ENCODE measurements at regions not wholly inside any gene's neighbourhood (a gene's known extent, or its start where the extent isn't known, plus 50 kb on each side); places are given as distances from the start of the nearest gene placed in this dataset.

- H3K4me3 ChIP-seq (ENCODE audit: low read depth, low read length) = no peak overlapping the region
- no peak for TF ChIP-seq CTCF (IDR thresholded peaks at IDR 0.05; ENCODE audit: borderline replicate concordance, insufficient read depth, low read depth, low read length)
Measured at GRCh38 chrX:40816906-40817305, 81.6 kb upstream of the MED14 start.

- no peak overlapping the region for H3K4me3 ChIP-seq (ENCODE audit: low read depth, low read length)
- no peak for TF ChIP-seq CTCF (IDR thresholded peaks at IDR 0.05; ENCODE audit: borderline replicate concordance, insufficient read depth, low read depth, low read length)
Measured at GRCh38 chrX:40818236-40818635, 82.9 kb upstream of the MED14 start.

- TF ChIP-seq CTCF (IDR thresholded peaks at IDR 0.05; ENCODE audit: borderline replicate concordance, insufficient read depth, low read depth, low read length) = no peak
- H3K4me3 ChIP-seq (ENCODE audit: low read depth, low read length) = no peak overlapping the region
Measured at GRCh38 chrX:40821780-40822179, 86.4 kb upstream of the MED14 start.

GRCh38 chrX:40827331-40827730, 92.0 kb upstream of the MED14 start:
- no peak overlapping the region for H3K4me3 ChIP-seq (ENCODE audit: low read depth, low read length)
- no peak for TF ChIP-seq CTCF (IDR thresholded peaks at IDR 0.05; ENCODE audit: borderline replicate concordance, insufficient read depth, low read depth, low read length)

GRCh38 chrX:40831750-40832149, 96.4 kb upstream of the MED14 start:
- no peak overlapping the region for H3K4me3 ChIP-seq (ENCODE audit: low read depth, low read length)
- no peak for TF ChIP-seq CTCF (IDR thresholded peaks at IDR 0.05; ENCODE audit: borderline replicate concordance, insufficient read depth, low read depth, low read length)

- no peak overlapping the region for H3K4me3 ChIP-seq (ENCODE audit: low read depth, low read length)
- no peak for TF ChIP-seq CTCF (IDR thresholded peaks at IDR 0.05; ENCODE audit: borderline replicate concordance, insufficient read depth, low read depth, low read length)
Measured at GRCh38 chrX:40832723-40833122, 97.4 kb upstream of the MED14 start.

- TF ChIP-seq CTCF (IDR thresholded peaks at IDR 0.05; ENCODE audit: borderline replicate concordance, insufficient read depth, low read depth, low read length) = no peak
- H3K4me3 ChIP-seq (ENCODE audit: low read depth, low read length) = no peak overlapping the region
Measured at GRCh38 chrX:40834225-40834624, 98.9 kb upstream of the MED14 start.

Data from GM12875 (cell line).